ENCODE measurements at regions not wholly inside any gene's neighbourhood (a gene's known extent, or its start where the extent isn't known, plus 50 kb on each side); places are given as distances from the start of the nearest gene placed in this dataset.
A peak's percentile ranks its signal among the peaks of the same experiment; 100 is the strongest.

DNA sequence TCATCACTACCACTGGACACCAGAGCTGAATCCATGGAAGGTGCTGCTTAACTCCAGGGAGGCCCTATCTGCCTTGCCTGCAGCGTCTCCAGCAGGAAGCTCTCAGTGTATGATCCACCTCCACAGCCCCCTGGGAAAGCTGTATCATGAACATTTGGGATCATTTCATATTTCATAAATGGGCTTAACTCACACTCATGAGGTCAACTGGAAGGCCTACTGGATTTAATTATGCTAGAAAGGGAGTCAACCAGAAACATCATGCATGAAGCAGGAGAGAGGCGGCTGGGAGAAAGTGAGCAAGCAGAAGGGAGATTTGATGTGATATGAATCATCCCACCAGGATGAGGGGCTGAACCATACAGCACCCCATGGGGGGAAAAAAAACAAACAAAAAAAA, 537.7 kb downstream of the TNS1 start:
- Histone ChIP-seq H3K27me3 (no peaks in the 10 kb centered on the region), H3K4me3 (no peak overlapping the region), H3K36me3 (no peaks in the 10 kb centered on the region), H3K27ac (peak overlapping the region; percentile 24 to 82), H3K4me1 (peaks cover 0 to 5% of the 10 kb centered on the region in 2 donors), H3K9me3 (no peaks in the 10 kb centered on the region)
- intact Hi-C loops (cut with DNase I; ENCODE audit: low total_unique reads): no loop called here
- DNase-seq: no peak
- TF ChIP-seq POLR2A (IDR thresholded peaks at IDR 0.05): no peak
- TF ChIP-seq, protein P1, sequence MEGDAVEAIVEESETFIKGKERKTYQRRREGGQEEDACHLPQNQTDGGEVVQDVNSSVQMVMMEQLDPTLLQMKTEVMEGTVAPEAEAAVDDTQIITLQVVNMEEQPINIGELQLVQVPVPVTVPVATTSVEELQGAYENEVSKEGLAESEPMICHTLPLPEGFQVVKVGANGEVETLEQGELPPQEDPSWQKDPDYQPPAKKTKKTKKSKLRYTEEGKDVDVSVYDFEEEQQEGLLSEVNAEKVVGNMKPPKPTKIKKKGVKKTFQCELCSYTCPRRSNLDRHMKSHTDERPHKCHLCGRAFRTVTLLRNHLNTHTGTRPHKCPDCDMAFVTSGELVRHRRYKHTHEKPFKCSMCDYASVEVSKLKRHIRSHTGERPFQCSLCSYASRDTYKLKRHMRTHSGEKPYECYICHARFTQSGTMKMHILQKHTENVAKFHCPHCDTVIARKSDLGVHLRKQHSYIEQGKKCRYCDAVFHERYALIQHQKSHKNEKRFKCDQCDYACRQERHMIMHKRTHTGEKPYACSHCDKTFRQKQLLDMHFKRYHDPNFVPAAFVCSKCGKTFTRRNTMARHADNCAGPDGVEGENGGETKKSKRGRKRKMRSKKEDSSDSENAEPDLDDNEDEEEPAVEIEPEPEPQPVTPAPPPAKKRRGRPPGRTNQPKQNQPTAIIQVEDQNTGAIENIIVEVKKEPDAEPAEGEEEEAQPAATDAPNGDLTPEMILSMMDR (IDR thresholded peaks at IDR 0.05): no peak

DNA sequence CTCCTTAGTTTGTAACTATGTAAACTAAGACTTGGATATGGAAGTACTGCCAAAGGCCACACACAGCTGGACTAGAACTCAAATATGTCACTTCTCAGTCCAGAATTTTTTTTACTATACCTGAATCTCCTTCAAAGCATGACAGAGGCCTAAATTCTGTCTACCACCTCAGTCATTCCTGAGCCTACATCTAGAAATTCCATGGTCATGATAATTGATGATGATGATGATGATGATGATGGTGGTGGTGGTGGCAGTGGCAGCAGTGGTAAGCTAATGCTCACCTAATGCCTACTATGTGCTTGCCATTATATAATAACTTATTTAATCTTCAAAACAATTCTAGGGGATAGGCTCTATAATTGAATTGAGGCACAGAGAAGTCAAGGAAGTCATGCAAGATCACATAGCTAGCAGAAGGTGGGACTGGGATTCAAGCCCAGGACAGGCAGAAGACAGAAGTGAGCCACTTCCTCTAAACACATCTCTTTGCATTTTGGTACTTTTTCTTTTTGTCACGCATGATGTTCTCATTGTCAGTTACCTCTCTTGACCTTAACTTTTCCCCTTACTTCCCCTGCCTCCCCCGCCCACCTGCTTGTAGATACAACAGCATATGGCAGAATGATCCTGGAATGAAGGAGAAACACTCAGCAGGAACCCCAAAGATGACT, 539.3 kb downstream of the TNS1 start:
- Histone ChIP-seq H3K27ac (peak overlapping the region in 1 of 2 donors; percentile 11), H3K4me1 (peaks cover 0 to 5% of the 10 kb centered on the region in 2 donors), H3K36me3 (no peaks in the 10 kb centered on the region), H3K27me3 (no peaks in the 10 kb centered on the region), H3K4me3 (no peak overlapping the region), H3K9me3 (no peaks in the 10 kb centered on the region)
- TF ChIP-seq POLR2A (IDR thresholded peaks at IDR 0.05): no peak
- TF ChIP-seq, protein P1 (IDR thresholded peaks at IDR 0.05): no peak
- no peak for DNase-seq
- intact Hi-C loops (cut with DNase I; ENCODE audit: low total_unique reads): no loop called here

DNA sequence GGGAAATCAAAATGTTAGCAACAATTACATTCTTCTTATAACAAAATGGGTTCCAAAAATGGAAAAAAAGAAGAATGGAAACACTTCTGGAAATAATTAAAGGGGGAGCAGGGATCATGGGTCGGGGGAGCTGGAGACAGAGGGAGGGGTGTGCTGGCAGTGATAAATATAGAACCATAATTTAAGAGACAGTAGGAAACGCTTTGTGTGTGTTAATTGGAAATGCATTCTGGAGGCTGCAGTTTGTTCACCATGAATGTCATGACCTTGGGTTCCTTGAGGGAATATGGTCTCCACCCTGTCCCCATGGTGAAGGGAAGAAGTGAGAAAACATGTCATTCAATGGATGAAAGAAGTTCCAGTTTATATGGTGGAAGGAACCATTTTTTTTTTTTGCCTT, 540.7 kb downstream of the TNS1 start:
- Histone ChIP-seq H3K4me3 (no peak overlapping the region), H3K9me3 (no peaks in the 10 kb centered on the region), H3K27me3 (no peaks in the 10 kb centered on the region), H3K27ac (peak overlapping the region; percentile 42 to 63), H3K4me1 (peaks cover 0 to 5% of the 10 kb centered on the region in 2 donors), H3K36me3 (no peaks in the 10 kb centered on the region)
- intact Hi-C loops (cut with DNase I; ENCODE audit: low total_unique reads): no loop called here
- TF ChIP-seq, protein P1 (IDR thresholded peaks at IDR 0.05): no peak
- no peak for TF ChIP-seq POLR2A (IDR thresholded peaks at IDR 0.05)
- DNase-seq: no peak

DNA sequence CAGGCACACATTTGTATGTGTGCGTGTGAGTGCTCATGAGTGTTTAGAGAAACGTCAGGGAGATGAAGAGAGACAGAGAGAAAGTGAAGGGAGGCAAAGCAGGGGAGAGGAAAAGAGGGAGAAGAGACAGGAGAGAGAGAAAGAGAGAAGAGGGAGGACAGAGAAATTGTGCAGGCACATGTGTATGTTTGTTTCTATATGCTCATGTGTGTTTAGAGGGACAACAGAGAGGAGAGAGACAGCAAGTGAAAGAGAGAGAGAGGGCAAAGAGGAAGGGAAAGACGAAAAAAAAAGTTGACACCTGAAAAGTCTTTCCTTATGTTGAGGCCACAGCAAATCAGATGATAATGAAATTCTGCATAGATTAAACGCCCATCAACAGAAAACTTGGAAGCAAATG, 541.1 kb downstream of the TNS1 start:
- TF ChIP-seq, protein P1 (IDR thresholded peaks at IDR 0.05): no peak
- no peak for TF ChIP-seq POLR2A (IDR thresholded peaks at IDR 0.05)
- H3K9me3 ChIP-seq: no peaks in the 10 kb centered on the region
- intact Hi-C loops (cut with DNase I; ENCODE audit: low total_unique reads): no loop called here
- no peak overlapping the region for H3K4me3 ChIP-seq
- peaks cover 0 to 2% of the 10 kb centered on the region in 2 donors for H3K4me1 ChIP-seq
- H3K27ac ChIP-seq: peak overlapping the region; percentile 42 to 63
- no peak for DNase-seq
- H3K27me3 ChIP-seq: no peaks in the 10 kb centered on the region
- H3K36me3 ChIP-seq: no peaks in the 10 kb centered on the region

DNA sequence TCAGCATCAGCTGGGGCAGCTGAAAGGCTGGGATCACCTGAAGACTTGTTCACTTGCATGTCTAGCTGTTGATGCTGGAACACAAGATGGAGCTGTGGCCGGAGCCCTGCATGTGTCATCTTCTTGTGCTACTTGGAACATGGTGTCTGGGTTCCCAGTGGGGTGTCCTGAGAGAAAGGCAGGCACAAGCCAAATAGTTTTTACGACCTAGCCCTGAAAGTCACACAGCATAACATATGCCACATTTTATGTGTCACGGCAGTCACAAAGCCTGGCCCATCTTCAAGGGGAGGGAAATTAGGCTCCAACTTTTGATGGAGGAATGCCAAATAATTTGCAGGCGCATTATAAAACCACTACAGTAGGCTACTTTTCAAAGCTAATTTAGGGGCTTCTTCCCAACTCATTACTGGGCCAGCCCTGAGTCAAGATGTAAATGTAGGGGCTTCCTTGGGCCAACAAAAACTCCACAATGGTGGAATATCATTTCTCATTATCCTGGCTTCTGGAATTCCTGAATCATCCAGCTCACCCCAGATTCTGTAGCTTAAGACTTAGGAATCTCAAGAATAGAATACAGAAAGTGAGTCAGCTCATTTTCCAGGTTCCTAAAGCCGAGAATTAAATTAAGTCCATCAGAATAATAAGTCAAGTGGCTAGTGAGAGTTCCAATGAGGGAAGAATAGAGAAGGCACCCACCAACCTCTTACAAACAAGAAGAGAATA, 543.0 kb downstream of the TNS1 start:
- H3K36me3 ChIP-seq: no peaks in the 10 kb centered on the region
- DNase-seq: no peak
- H3K27me3 ChIP-seq: no peaks in the 10 kb centered on the region
- no peaks in the 10 kb centered on the region for H3K4me1 ChIP-seq
- H3K27ac ChIP-seq: no peak overlapping the region
- H3K4me3 ChIP-seq: no peak overlapping the region
- no peak for TF ChIP-seq POLR2A (IDR thresholded peaks at IDR 0.05)
- TF ChIP-seq, protein P1 (IDR thresholded peaks at IDR 0.05): no peak
- no peaks in the 10 kb centered on the region for H3K9me3 ChIP-seq
- intact Hi-C loops (cut with DNase I; ENCODE audit: low total_unique reads): no loop called here

Data from uterus (tissue), 3 donors.